ENCODE measurements at regions not wholly inside any gene's neighbourhood (a gene's known extent, or its start where the extent isn't known, plus 50 kb on each side); places are given as distances from the start of the nearest gene placed in this dataset.

DNA sequence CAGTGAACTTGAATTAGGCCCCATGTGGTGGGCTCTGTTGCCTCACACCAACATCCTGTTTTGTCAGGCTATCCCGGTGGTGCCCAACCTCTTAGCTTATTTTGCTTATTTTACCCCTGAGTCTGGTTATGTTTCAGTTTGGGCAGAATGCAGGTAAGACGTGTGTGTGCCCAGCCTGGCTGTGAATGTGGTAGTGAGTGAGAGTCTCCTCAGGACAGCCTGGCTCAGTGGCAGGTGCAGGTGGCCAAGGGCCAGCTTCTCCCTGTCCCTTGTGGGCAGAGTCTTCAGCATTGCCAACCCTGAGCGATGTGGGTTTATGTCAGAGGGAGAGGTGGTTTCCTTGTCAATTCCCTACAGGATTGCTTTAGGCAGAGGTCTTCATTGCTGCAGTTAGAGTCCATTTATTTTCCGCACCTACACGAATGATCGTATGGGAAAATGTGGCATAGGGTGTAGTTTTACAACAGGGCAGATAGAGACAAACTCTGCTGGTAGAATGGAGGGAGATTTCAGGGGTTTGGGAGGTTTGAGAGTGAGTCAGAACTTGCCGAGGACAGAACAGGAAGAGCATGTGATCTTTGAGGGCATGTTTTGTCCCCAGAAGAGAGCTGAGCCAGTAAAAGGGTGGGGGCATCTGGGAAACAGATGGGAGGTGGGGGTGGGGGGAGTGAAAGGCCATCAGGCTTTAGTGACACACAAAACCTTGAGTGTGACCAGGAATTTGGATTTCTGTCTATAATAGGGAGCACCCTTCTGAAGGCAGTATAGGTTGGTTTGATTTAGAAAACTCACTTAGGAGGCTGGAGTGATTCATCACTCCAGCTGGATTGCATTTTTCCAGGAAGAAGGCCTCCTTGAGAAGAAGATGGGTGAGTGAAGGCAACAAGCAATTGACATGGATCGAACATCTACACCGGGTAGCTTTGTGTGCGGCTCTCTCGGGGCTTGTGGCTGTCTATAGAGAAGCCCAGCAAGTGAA, 156.2 kb upstream of the CELF4 start:
- no peak for TF ChIP-seq FOXP2 (optimal IDR thresholded peaks at IDR 0.05; ENCODE audit: borderline replicate concordance, extremely low read depth, extremely low read length, insufficient read depth)
- TF ChIP-seq SIN3A (IDR thresholded peaks at IDR 0.05; ENCODE audit: borderline replicate concordance, insufficient read depth, low read length): no peak
- TF ChIP-seq TAF1 (IDR thresholded peaks at IDR 0.05; ENCODE audit: borderline replicate concordance, insufficient read depth, low read length): no peak

DNA sequence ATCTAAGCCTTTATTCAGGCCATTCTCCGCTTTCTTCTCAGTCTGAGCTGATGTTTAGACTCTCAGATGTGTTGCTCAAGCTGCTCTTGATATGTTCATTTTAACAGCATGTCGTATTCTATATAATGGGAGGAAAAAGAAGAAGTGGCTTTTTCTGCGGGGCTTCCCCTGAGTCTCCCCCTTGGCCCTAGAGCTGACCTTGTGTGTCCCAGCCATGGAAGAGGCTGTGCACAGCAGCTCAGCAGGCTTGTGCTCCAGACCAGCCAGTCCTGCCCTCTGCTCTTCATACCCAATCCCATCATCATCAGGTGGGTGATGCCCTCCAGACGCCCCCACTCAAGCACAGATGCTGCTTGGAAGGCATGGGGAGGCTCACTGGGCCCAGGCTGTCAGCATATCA, 155.1 kb upstream of the CELF4 start:
- no peak for TF ChIP-seq TAF1 (IDR thresholded peaks at IDR 0.05; ENCODE audit: borderline replicate concordance, insufficient read depth, low read length)
- TF ChIP-seq SIN3A (IDR thresholded peaks at IDR 0.05; ENCODE audit: borderline replicate concordance, insufficient read depth, low read length): no peak
- TF ChIP-seq POLR2AphosphoS5 (IDR thresholded peaks at IDR 0.05; ENCODE audit: low read depth, low read length): no peak
- TF ChIP-seq FOXP2 (optimal IDR thresholded peaks at IDR 0.05; ENCODE audit: borderline replicate concordance, extremely low read depth, extremely low read length, insufficient read depth): no peak
- TF ChIP-seq, protein P1, sequence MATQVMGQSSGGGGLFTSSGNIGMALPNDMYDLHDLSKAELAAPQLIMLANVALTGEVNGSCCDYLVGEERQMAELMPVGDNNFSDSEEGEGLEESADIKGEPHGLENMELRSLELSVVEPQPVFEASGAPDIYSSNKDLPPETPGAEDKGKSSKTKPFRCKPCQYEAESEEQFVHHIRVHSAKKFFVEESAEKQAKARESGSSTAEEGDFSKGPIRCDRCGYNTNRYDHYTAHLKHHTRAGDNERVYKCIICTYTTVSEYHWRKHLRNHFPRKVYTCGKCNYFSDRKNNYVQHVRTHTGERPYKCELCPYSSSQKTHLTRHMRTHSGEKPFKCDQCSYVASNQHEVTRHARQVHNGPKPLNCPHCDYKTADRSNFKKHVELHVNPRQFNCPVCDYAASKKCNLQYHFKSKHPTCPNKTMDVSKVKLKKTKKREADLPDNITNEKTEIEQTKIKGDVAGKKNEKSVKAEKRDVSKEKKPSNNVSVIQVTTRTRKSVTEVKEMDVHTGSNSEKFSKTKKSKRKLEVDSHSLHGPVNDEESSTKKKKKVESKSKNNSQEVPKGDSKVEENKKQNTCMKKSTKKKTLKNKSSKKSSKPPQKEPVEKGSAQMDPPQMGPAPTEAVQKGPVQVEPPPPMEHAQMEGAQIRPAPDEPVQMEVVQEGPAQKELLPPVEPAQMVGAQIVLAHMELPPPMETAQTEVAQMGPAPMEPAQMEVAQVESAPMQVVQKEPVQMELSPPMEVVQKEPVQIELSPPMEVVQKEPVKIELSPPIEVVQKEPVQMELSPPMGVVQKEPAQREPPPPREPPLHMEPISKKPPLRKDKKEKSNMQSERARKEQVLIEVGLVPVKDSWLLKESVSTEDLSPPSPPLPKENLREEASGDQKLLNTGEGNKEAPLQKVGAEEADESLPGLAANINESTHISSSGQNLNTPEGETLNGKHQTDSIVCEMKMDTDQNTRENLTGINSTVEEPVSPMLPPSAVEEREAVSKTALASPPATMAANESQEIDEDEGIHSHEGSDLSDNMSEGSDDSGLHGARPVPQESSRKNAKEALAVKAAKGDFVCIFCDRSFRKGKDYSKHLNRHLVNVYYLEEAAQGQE (IDR thresholded peaks at IDR 0.05; ENCODE audit: insufficient read depth in 1 of 2, low read depth in 2 of 2, low read length in 2 of 2): no peak

DNA sequence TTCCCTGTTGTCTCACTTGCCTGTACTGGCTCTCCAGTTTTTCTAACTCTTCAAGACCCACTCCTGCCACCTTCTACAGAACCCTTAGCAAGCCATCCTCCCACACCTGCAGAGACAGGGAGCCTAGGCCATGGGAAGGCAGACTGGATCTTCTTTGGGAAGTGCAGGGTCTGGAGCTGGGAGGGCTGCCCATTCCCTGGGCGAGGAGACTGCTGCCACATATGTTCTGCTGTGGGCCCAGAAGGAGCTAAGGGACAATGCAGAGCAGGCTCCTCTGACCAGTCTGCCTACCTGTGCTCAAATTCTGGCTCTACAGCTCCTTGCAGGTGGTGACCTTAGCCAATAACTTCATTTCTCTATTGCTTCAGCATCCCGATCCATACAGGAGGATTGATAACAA, 152.1 kb upstream of the CELF4 start:
- TF ChIP-seq FOXP2 (optimal IDR thresholded peaks at IDR 0.05; ENCODE audit: borderline replicate concordance, extremely low read depth, extremely low read length, insufficient read depth) (no peak), POLR2AphosphoS5 (IDR thresholded peaks at IDR 0.05; ENCODE audit: low read depth, low read length) (no peak), TAF1 (IDR thresholded peaks at IDR 0.05; ENCODE audit: borderline replicate concordance, insufficient read depth, low read length) (no peak), SIN3A (IDR thresholded peaks at IDR 0.05; ENCODE audit: borderline replicate concordance, insufficient read depth, low read length) (no peak)
- TF ChIP-seq, protein P1 (IDR thresholded peaks at IDR 0.05; ENCODE audit: insufficient read depth in 1 of 2, low read depth in 2 of 2, low read length in 2 of 2): no peak

- TF ChIP-seq FOXP2 (optimal IDR thresholded peaks at IDR 0.05; ENCODE audit: borderline replicate concordance, extremely low read depth, extremely low read length, insufficient read depth) (no peak), TAF1 (IDR thresholded peaks at IDR 0.05; ENCODE audit: borderline replicate concordance, insufficient read depth, low read length) (no peak), POLR2AphosphoS5 (IDR thresholded peaks at IDR 0.05; ENCODE audit: low read depth, low read length) (no peak), SIN3A (IDR thresholded peaks at IDR 0.05; ENCODE audit: borderline replicate concordance, insufficient read depth, low read length) (no peak)
- TF ChIP-seq, protein P1 (IDR thresholded peaks at IDR 0.05; ENCODE audit: insufficient read depth in 1 of 2, low read depth in 2 of 2, low read length in 2 of 2): no peak
These were observed 151.5 kb upstream of the CELF4 start for GRCh38 chr18:37717098-37717497.

GRCh38 chr18:37716106-37716735, 150.6 kb upstream of the CELF4 start:
- TF ChIP-seq FOXP2 (optimal IDR thresholded peaks at IDR 0.05; ENCODE audit: borderline replicate concordance, extremely low read depth, extremely low read length, insufficient read depth) (no peak), TAF1 (IDR thresholded peaks at IDR 0.05; ENCODE audit: borderline replicate concordance, insufficient read depth, low read length) (no peak), POLR2AphosphoS5 (IDR thresholded peaks at IDR 0.05; ENCODE audit: low read depth, low read length) (no peak), SIN3A (IDR thresholded peaks at IDR 0.05; ENCODE audit: borderline replicate concordance, insufficient read depth, low read length) (no peak)
- TF ChIP-seq, protein P1 (IDR thresholded peaks at IDR 0.05; ENCODE audit: insufficient read depth in 1 of 2, low read depth in 2 of 2, low read length in 2 of 2): no peak

Data from PFSK-1 (cell line).